Body of pancreas (tissue), 4 donors: ENCODE measurements at regions not wholly inside any gene's neighbourhood (a gene's known extent, or its start where the extent isn't known, plus 50 kb on each side); places are given as distances from the start of the nearest gene placed in this dataset.
"Not testable (repeated sequence)": the region's sequence is repeated elsewhere in the genome, so short reads cannot be mapped to it uniquely, and the experiment has no call there.

Source experiments
- ATAC-seq: fragments of 150-250 bp; one replicate; pipeline ENCODE4 v1.9.1; 2016
- DNase-seq, 4 donors: peaks; one replicate each; pipeline ENCODE4 v3.0.0-alpha.2; 2019
- H3K27ac ChIP-seq, 4 donors: fragments of 200-600 bp; sonication (generic); 1 replicate in 3 of 4; 2 replicates in 1 of 4; pipeline versions ENCODE4 v1.5.1 to v1.6.1; 2016 to 2019; ENCODE audit warnings: mild to moderate bottlenecking in 1 of 4, mixed read lengths in 1 of 4, moderate library complexity in 1 of 4
- H3K27me3 ChIP-seq, 2 donors: fragments of 200-600 bp; sonication (generic); one replicate each; pipeline ENCODE4 v1.6.0; 2016; ENCODE audit warnings: mild to moderate bottlenecking in 1 of 2
- H3K36me3 ChIP-seq, 2 donors: fragments of 200-600 bp; sonication (generic); replicated peaks in 1 of 2; 2 replicates each; pipeline ENCODE4 v1.5.1; 2016; ENCODE audit warnings: low read depth in 2 of 2; ENCODE audit not compliant: insufficient read depth in 1 of 2
- H3K4me1 ChIP-seq: fragments of 200-600 bp; sonication (generic); one replicate; pipeline ENCODE4 v1.6.0; 2016
- H3K4me3 ChIP-seq, 2 donors: fragments of 200-600 bp; sonication (generic); 1 replicate in 1 of 2; 2 replicates in 1 of 2; pipeline ENCODE4 v1.5.1; 2016 to 2019
- H3K9me3 ChIP-seq, 3 donors: fragments of 200-600 bp; sonication (generic); 1 replicate in 2 of 3; 2 replicates in 1 of 3; pipeline ENCODE4 v1.5.1; 2016
- WGBS, 2 donors: methylation state at CpG; one replicate each; pipeline ENCODE4 v1.1.5; 2017; 5-methylcytosine and 5-hydroxymethylcytosine counted together
- intact Hi-C: fragments of 100-400 bp; cut with DNase I; formaldehyde crosslinking; loops from one replicate; pipeline ENCODE4 v1.15.1; 2023

GRCh38 chr16:21373454-21373853, 95.4 kb upstream of the CRYM start:
- DNase-seq, ATAC-seq, H3K4me3 ChIP-seq, intact Hi-C loops, H3K27ac ChIP-seq, H3K9me3 ChIP-seq, H3K4me1 ChIP-seq, H3K36me3 ChIP-seq, H3K27me3 ChIP-seq: not testable (repeated sequence)
- WGBS, 2 donors, result 59 to 70% methylated on average over 2 of the region's 2 CpGs

- H3K27me3 ChIP-seq, H3K4me1 ChIP-seq, H3K9me3 ChIP-seq, DNase-seq, H3K4me3 ChIP-seq, intact Hi-C loops, H3K27ac ChIP-seq, H3K36me3 ChIP-seq: not testable (repeated sequence)
- peak; percentile 65 for ATAC-seq
- 71 to 74% methylated on average over 4 to 5 of the region's 7 CpGs for WGBS, 2 donors
These were observed 94.8 kb upstream of the CRYM start for GRCh38 chr16:21372862-21373261.

GRCh38 chr16:21372162-21372835, 94.2 kb upstream of the CRYM start:
- DNase-seq, H3K27ac ChIP-seq, H3K4me1 ChIP-seq, H3K4me3 ChIP-seq, H3K36me3 ChIP-seq, H3K27me3 ChIP-seq, H3K9me3 ChIP-seq, intact Hi-C loops, ATAC-seq: not testable (repeated sequence)
- 73 to 88% methylated on average over 3 to 16 of the region's 18 CpGs for WGBS, 2 donors

GRCh38 chr16:21370791-21371190, 92.7 kb upstream of the CRYM start:
- intact Hi-C loops, result not testable (repeated sequence)

GRCh38 chr16:21368973-21369942, 91.2 kb upstream of the CRYM start:
- H3K4me1 ChIP-seq, DNase-seq, ATAC-seq, H3K4me3 ChIP-seq, H3K27me3 ChIP-seq, H3K9me3 ChIP-seq, H3K27ac ChIP-seq, intact Hi-C loops, H3K36me3 ChIP-seq: not testable (repeated sequence)
- 83 to 88% methylated on average over 4 of the region's 5 CpGs for WGBS, 2 donors

More at GRCh38 chr16:21370791-21371190, 92.7 kb upstream of the CRYM start:
- H3K4me3 ChIP-seq, H3K27me3 ChIP-seq, ATAC-seq, DNase-seq, H3K27ac ChIP-seq, H3K36me3 ChIP-seq, H3K4me1 ChIP-seq, H3K9me3 ChIP-seq: not testable (repeated sequence)
- 84 to 100% methylated on average over 2 to 5 of the region's 5 CpGs for WGBS, 2 donors

GRCh38 chr16:21367733-21368421, 89.8 kb upstream of the CRYM start:
- H3K27me3 ChIP-seq, DNase-seq, H3K9me3 ChIP-seq, H3K4me1 ChIP-seq, H3K4me3 ChIP-seq, H3K27ac ChIP-seq, ATAC-seq, H3K36me3 ChIP-seq, intact Hi-C loops: not testable (repeated sequence)
- 76 to 79% methylated on average over 8 of the region's 9 CpGs for WGBS, 2 donors

GRCh38 chr16:21366998-21367397, 88.9 kb upstream of the CRYM start:
- H3K4me1 ChIP-seq, H3K9me3 ChIP-seq, H3K27me3 ChIP-seq, DNase-seq, H3K4me3 ChIP-seq, H3K36me3 ChIP-seq, intact Hi-C loops, H3K27ac ChIP-seq, ATAC-seq: not testable (repeated sequence)
- WGBS, 2 donors, result 85 to 98% methylated on average over 2 of the region's 2 CpGs

- intact Hi-C loops, H3K27ac ChIP-seq, ATAC-seq, H3K9me3 ChIP-seq, H3K36me3 ChIP-seq, H3K27me3 ChIP-seq, H3K4me3 ChIP-seq, H3K4me1 ChIP-seq, DNase-seq: not testable (repeated sequence)
- 79 to 82% methylated on average over 4 of the region's 4 CpGs for WGBS, 2 donors
These were observed 87.5 kb upstream of the CRYM start for GRCh38 chr16:21365541-21365940.

GRCh38 chr16:21363550-21364223, 85.6 kb upstream of the CRYM start:
- WGBS, 2 donors, result 72 to 90% methylated on average over 5 to 10 of the region's 10 CpGs
- intact Hi-C loops, H3K9me3 ChIP-seq, H3K27me3 ChIP-seq, ATAC-seq, H3K27ac ChIP-seq, H3K4me3 ChIP-seq, H3K36me3 ChIP-seq, H3K4me1 ChIP-seq: not testable (repeated sequence)
- DNase-seq, result peak in 1 of 4 donors; percentile 42

GRCh38 chr16:21361612-21362227, 83.6 kb upstream of the CRYM start:
- H3K9me3 ChIP-seq, H3K4me3 ChIP-seq, ATAC-seq, intact Hi-C loops, H3K4me1 ChIP-seq, DNase-seq, H3K27ac ChIP-seq, H3K27me3 ChIP-seq, H3K36me3 ChIP-seq: not testable (repeated sequence)
- WGBS, 2 donors, result 67 to 80% methylated on average over 5 to 7 of the region's 9 CpGs

GRCh38 chr16:21361045-21361444, 83.0 kb upstream of the CRYM start:
- H3K36me3 ChIP-seq, ATAC-seq, H3K9me3 ChIP-seq, H3K27me3 ChIP-seq, H3K27ac ChIP-seq, H3K4me1 ChIP-seq, intact Hi-C loops, H3K4me3 ChIP-seq, DNase-seq: not testable (repeated sequence)
- 73% methylated on average over 3 of the region's 3 CpGs for WGBS, 2 donors
